Progenitor cell of endocrine pancreas (in vitro differentiated cells): ENCODE measurements at regions not wholly inside any gene's neighbourhood (a gene's known extent, or its start where the extent isn't known, plus 50 kb on each side); places are given as distances from the start of the nearest gene placed in this dataset.

Source experiments
- DNase-seq: peaks from one replicate; pipeline ENCODE4 v3.0.0; 2021; ENCODE audit warnings: low spot score; ENCODE audit not compliant: unreplicated experiment
- H3K27ac Mint-ChIP-seq: 2 replicates; pipeline ENCODE4 v1.8.0; 2021; ENCODE audit warnings: mild to moderate bottlenecking, moderate library complexity, mixed read lengths
- H3K27me3 Mint-ChIP-seq: 2 replicates; pipeline ENCODE4 v1.8.0; 2021; ENCODE audit warnings: mixed read lengths
- H3K36me3 Mint-ChIP-seq: 2 replicates; pipeline ENCODE4 v1.8.0; 2022; ENCODE audit warnings: mixed read lengths; ENCODE audit not compliant: insufficient read depth
- H3K4me1 Mint-ChIP-seq: 2 replicates; pipeline ENCODE4 v1.8.0; 2021; ENCODE audit warnings: low read depth, mixed read lengths
- H3K4me3 Mint-ChIP-seq: 2 replicates; pipeline ENCODE4 v1.8.0; 2021; ENCODE audit warnings: low read depth, mild to moderate bottlenecking, moderate library complexity, mixed read lengths
- H3K9me3 Mint-ChIP-seq: 2 replicates; pipeline ENCODE4 v1.8.0; 2021; ENCODE audit warnings: low read depth, mixed read lengths
- TF ChIP-seq, protein P1 (sequence below): fragments of 200-600 bp; sonication (generic); IDR thresholded peaks from one replicate; pipeline ENCODE4 v1.5.0; 2021; ENCODE audit warnings: antibody characterized with exemption, mild to moderate bottlenecking; ENCODE audit not compliant: unreplicated experiment

DNA sequence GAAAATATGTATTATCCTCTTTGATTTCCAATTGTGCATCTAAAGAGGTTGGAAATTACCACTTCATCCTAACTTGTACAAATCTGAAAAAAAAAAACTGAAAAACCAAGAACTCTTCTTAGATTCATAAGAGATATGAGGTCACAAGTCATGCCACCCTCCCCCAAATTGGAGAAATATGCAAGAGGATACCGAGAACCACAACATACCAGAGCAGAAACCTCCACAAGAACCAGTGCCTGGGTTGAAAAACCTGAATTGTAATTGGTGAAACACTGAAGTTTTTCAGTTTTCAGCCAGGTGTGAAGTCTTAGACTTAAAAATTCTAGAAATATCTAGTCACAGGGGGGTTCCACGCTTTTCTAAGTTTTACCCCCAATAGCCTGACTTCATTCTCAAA is 1029.5 kb upstream of the LRRTM1 start:
- no peaks in the 10 kb centered on the region for H3K9me3 Mint-ChIP-seq
- TF ChIP-seq, protein P1, sequence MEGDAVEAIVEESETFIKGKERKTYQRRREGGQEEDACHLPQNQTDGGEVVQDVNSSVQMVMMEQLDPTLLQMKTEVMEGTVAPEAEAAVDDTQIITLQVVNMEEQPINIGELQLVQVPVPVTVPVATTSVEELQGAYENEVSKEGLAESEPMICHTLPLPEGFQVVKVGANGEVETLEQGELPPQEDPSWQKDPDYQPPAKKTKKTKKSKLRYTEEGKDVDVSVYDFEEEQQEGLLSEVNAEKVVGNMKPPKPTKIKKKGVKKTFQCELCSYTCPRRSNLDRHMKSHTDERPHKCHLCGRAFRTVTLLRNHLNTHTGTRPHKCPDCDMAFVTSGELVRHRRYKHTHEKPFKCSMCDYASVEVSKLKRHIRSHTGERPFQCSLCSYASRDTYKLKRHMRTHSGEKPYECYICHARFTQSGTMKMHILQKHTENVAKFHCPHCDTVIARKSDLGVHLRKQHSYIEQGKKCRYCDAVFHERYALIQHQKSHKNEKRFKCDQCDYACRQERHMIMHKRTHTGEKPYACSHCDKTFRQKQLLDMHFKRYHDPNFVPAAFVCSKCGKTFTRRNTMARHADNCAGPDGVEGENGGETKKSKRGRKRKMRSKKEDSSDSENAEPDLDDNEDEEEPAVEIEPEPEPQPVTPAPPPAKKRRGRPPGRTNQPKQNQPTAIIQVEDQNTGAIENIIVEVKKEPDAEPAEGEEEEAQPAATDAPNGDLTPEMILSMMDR = no peak
- no peaks in the 10 kb centered on the region for H3K27me3 Mint-ChIP-seq
- H3K4me3 Mint-ChIP-seq = no peak overlapping the region
- no peaks in the 10 kb centered on the region for H3K36me3 Mint-ChIP-seq
- no peak for DNase-seq
- H3K4me1 Mint-ChIP-seq = no peaks in the 10 kb centered on the region
- H3K27ac Mint-ChIP-seq = no peak overlapping the region

DNA sequence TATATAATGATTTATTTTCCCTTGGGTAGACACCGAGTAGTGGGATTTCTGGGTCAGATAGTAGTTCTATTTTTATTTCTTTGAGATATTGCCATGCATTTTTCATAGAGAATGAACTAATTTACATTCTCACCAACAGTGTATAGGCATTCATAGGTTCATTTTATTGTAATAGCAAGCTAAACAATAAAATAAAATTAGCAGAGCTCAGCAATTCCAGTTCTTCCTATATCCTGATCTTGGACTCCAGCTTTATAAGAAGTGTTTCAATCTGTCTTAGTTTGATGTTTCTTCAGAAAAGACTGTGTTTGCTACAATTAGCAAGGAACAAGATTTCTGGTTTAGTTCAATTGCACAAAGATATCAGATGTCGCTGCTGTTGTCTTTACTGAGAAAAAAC is 1024.4 kb upstream of the LRRTM1 start:
- no peak for DNase-seq
- Mint-ChIP-seq H3K9me3 (no peaks in the 10 kb centered on the region), H3K27me3 (no peaks in the 10 kb centered on the region), H3K27ac (no peak overlapping the region), H3K36me3 (no peaks in the 10 kb centered on the region), H3K4me1 (no peaks in the 10 kb centered on the region), H3K4me3 (no peak overlapping the region)
- TF ChIP-seq, protein P1 = no peak

DNA sequence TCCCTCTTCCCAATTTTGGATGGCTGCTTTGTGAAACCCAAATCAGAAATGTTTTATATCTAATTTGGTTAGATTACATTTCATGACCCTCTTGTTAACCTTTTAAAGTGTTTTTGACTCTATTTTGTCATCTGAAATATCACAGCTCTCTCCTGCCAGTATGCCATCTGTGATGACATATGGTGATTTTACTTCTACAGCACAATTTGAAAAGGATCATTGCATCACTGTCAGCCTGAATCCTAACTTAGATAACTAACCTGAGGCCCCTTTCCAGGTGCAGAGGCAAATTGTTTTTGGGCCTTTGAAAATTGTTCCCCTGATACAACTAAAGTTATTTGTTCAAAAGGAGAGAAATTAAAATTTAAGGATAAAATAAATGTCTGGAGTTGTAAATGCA is 1023.4 kb upstream of the LRRTM1 start:
- Mint-ChIP-seq H3K9me3 (peaks cover 3% of the 10 kb centered on the region), H3K27me3 (no peaks in the 10 kb centered on the region), H3K4me3 (no peak overlapping the region), H3K27ac (no peak overlapping the region), H3K36me3 (no peaks in the 10 kb centered on the region), H3K4me1 (no peaks in the 10 kb centered on the region)
- TF ChIP-seq, protein P1 = no peak
- DNase-seq = no peak

DNA sequence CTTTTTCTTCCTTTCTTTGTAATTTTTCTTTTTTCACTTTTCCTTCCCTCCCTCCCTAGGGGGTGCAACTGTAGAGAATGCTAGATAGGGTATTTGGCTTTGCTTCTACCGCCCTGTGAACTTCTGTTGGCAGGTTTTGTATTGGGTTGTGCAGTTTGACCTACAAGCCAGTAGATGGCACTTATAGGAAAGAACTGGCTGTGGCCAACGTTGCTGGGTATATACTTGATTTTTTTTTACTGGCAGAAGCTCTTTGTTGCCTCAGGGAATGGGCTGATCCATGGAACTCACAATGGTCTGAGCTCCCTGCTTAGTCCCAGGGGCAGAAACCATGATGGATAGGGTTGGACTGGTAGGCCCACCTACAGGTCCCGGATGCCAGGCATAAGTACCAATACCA is 1019.5 kb upstream of the LRRTM1 start:
- no peaks in the 10 kb centered on the region for H3K4me1 Mint-ChIP-seq
- no peak for DNase-seq
- no peak overlapping the region for H3K27ac Mint-ChIP-seq
- H3K4me3 Mint-ChIP-seq = no peak overlapping the region
- H3K27me3 Mint-ChIP-seq = no peaks in the 10 kb centered on the region
- H3K9me3 Mint-ChIP-seq = peaks cover 3% of the 10 kb centered on the region
- no peaks in the 10 kb centered on the region for H3K36me3 Mint-ChIP-seq
- TF ChIP-seq, protein P1 = peak; percentile 50

DNA sequence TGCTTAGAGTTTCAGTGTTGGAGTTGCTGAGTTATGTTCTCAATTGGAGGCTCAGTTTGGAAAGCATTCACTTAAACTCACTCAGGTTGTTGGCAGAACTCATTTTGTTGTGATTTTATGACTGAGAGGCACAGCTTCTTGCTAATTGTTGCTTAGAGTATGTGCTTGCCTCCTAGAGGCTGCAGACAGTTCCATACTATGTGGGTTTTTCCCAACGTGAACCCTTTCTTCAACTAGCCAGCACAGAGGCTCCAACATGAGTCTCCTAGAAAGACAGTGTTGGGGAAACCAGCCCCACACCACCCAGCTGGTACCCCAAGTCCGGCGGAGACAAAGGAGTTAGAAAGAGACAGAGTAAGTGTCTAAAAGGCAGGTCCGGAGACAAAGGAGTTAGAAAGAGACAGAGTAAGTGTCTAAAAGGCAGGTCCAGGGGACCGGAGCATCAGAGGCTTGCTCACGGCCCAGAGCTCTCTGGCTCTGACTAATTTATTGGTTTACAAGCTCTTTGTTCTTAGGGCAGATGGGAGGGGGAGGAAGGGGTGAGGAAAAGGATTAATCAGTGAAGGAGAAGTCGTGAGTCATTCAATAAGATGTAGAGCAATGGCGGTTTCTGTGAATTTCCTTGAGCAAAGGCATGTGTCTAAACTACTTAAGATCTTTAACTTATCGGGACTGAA is 999.7 kb upstream of the LRRTM1 start:
- no peak for DNase-seq
- H3K27me3 Mint-ChIP-seq = no peaks in the 10 kb centered on the region
- peaks cover 5% of the 10 kb centered on the region for H3K4me1 Mint-ChIP-seq
- TF ChIP-seq, protein P1 = no peak
- H3K36me3 Mint-ChIP-seq = peaks cover 1% of the 10 kb centered on the region
- no peak overlapping the region for H3K4me3 Mint-ChIP-seq
- peaks cover 6% of the 10 kb centered on the region for H3K9me3 Mint-ChIP-seq
- peak overlapping the region; percentile 72 for H3K27ac Mint-ChIP-seq
